Activated CD8-positive, alpha-beta T cell treated with anti-CD3 and anti-CD28 coated beads for 36 hours (primary cell): ENCODE measurements at regions not wholly inside any gene's neighbourhood (a gene's known extent, or its start where the extent isn't known, plus 50 kb on each side); places are given as distances from the start of the nearest gene placed in this dataset.

Experiments
- ATAC-seq: fragments of 200-7000 bp; cut with Tn5 transposase; one replicate; pipeline ENCODE4 v1.10.0; 2021; ENCODE audit warnings: mild to moderate bottlenecking, moderate library complexity
- CTCF ChIA-PET: fragments of 350-600 bp; sonication (Branson Sonifier 250); formaldehyde crosslinking; loops from one replicate; lab custom pipeline; 2021; ENCODE audit warnings: antibody characterized with exemption; lab: Charles Lee
- POLR2A ChIA-PET: fragments of 350-600 bp; sonication (Branson Sonifier 250); formaldehyde crosslinking; loops from one replicate; lab custom pipeline; 2021; ENCODE audit warnings: antibody characterized with exemption; lab: Charles Lee
- DNase-seq: peaks from one replicate; pipeline ENCODE4 v3.0.0-alpha.2; 2020
- H3K27ac Mint-ChIP-seq: one replicate; pipeline ENCODE4 v1.8.0; 2021; ENCODE audit warnings: mild to moderate bottlenecking, mixed read lengths
- H3K27me3 Mint-ChIP-seq: one replicate; pipeline ENCODE4 v1.8.0; 2021; ENCODE audit warnings: mixed read lengths
- H3K36me3 Mint-ChIP-seq: one replicate; pipeline ENCODE4 v1.8.0; 2021; ENCODE audit warnings: low read depth, mixed read lengths
- H3K4me1 Mint-ChIP-seq: one replicate; pipeline ENCODE4 v1.8.0; 2021; ENCODE audit warnings: low read depth, mixed read lengths
- H3K4me3 Mint-ChIP-seq: one replicate; pipeline ENCODE4 v1.8.0; 2021; ENCODE audit warnings: mild to moderate bottlenecking, moderate library complexity, mixed read lengths
- H3K9me3 Mint-ChIP-seq: one replicate; pipeline ENCODE4 v1.8.0; 2021; ENCODE audit warnings: mixed read lengths
- CTCF ChIP-seq: fragments of 200-600 bp; IDR thresholded peaks from one replicate; pipeline ENCODE4 v1.8.0; 2022; ENCODE audit warnings: antibody characterized with exemption, mild to moderate bottlenecking
- intact Hi-C: fragments of 100-400 bp; cut with micrococcal nuclease; formaldehyde crosslinking; loops from one replicate; pipeline ENCODE4 v1.10.0; 2022

- Mint-ChIP-seq H3K27me3 (no peaks in the 10 kb centered on the region), H3K4me3 (no peak overlapping the region), H3K27ac (no peak overlapping the region), H3K4me1 (peaks cover 2% of the 10 kb centered on the region), H3K36me3 (no peaks in the 10 kb centered on the region), H3K9me3 (no peaks in the 10 kb centered on the region)
- ATAC-seq (no peak), DNase-seq (no peak)
- TF ChIP-seq CTCF = no peak
- ChIA-PET CTCF (interaction anchor here (1.2 kb wide), 1 partner anchor 11 kb away, joined by 3 read pairs; no protein-coding TSS in a partner anchor), POLR2A (interaction anchor here (0.9 kb wide), 1 partner anchor 12 kb away, joined by 3 read pairs; no protein-coding TSS in a partner anchor)
- intact Hi-C loops = no loop called here
Observed at GRCh38 chr18:55875371-55875901, 287.4 kb upstream of the TCF4 start.

- H3K27ac Mint-ChIP-seq = no peak overlapping the region
- ATAC-seq = no peak
Observed at GRCh38 chr18:55869556-55870501, 281.8 kb upstream of the TCF4 start.

GRCh38 chr18:55868909-55869308 is 280.9 kb upstream of the TCF4 start:
- intact Hi-C loops = no loop called here

More at GRCh38 chr18:55869556-55870501, 281.8 kb upstream of the TCF4 start:
- TF ChIP-seq CTCF = no peak
- DNase-seq = no peak
- Mint-ChIP-seq H3K4me3 (no peak overlapping the region), H3K9me3 (no peaks in the 10 kb centered on the region), H3K27me3 (no peaks in the 10 kb centered on the region), H3K36me3 (no peaks in the 10 kb centered on the region), H3K4me1 (no peaks in the 10 kb centered on the region)
- ChIA-PET CTCF (no interaction called here), POLR2A (no interaction called here)
- intact Hi-C loops = no loop called here

GRCh38 chr18:55866886-55867285 is 278.9 kb upstream of the TCF4 start:
- no peaks in the 10 kb centered on the region for H3K27me3 Mint-ChIP-seq
- H3K4me3 Mint-ChIP-seq = no peak overlapping the region
- no peaks in the 10 kb centered on the region for H3K36me3 Mint-ChIP-seq
- no peak for DNase-seq
- no peaks in the 10 kb centered on the region for H3K4me1 Mint-ChIP-seq
- TF ChIP-seq CTCF = no peak
- H3K27ac Mint-ChIP-seq = no peak overlapping the region
- POLR2A ChIA-PET = no interaction called here
- H3K9me3 Mint-ChIP-seq = no peaks in the 10 kb centered on the region
- CTCF ChIA-PET = no interaction called here
- ATAC-seq = no peak
- intact Hi-C loops = no loop called here

More at GRCh38 chr18:55868909-55869308, 280.9 kb upstream of the TCF4 start:
- no peak overlapping the region for H3K27ac Mint-ChIP-seq
- ChIA-PET CTCF (no interaction called here), POLR2A (no interaction called here)
- ATAC-seq = no peak
- H3K4me3 Mint-ChIP-seq = no peak overlapping the region
- H3K36me3 Mint-ChIP-seq = no peaks in the 10 kb centered on the region
- no peak for DNase-seq
- no peaks in the 10 kb centered on the region for H3K4me1 Mint-ChIP-seq
- TF ChIP-seq CTCF = no peak
- H3K9me3 Mint-ChIP-seq = no peaks in the 10 kb centered on the region
- H3K27me3 Mint-ChIP-seq = no peaks in the 10 kb centered on the region

- ATAC-seq (no peak), DNase-seq (no peak)
- Mint-ChIP-seq H3K4me1 (no peaks in the 10 kb centered on the region), H3K4me3 (no peak overlapping the region), H3K27me3 (no peaks in the 10 kb centered on the region), H3K9me3 (no peaks in the 10 kb centered on the region), H3K36me3 (no peaks in the 10 kb centered on the region), H3K27ac (no peak overlapping the region)
- TF ChIP-seq CTCF = no peak
- ChIA-PET CTCF (no interaction called here), POLR2A (no interaction called here)
- intact Hi-C loops = no loop called here
Observed at GRCh38 chr18:55866006-55866405, 278.0 kb upstream of the TCF4 start.
